Right atrium auricular region (tissue), 2 donors: ENCODE measurements at regions not wholly inside any gene's neighbourhood (a gene's known extent, or its start where the extent isn't known, plus 50 kb on each side); places are given as distances from the start of the nearest gene placed in this dataset.
"Not testable (repeated sequence)": the region's sequence is repeated elsewhere in the genome, so short reads cannot be mapped to it uniquely, and the experiment has no call there.

ENCODE experiments used
- DNase-seq: peaks from one replicate; pipeline ENCODE4 v3.0.0-alpha.2; 2019; ENCODE audit warnings: low spot score
- H3K27ac ChIP-seq, 2 donors: fragments of 200-600 bp; sonication (generic); 1 replicate in 1 of 2; 2 replicates in 1 of 2; pipeline ENCODE4 v1.5.1; 2016 to 2019
- H3K27me3 ChIP-seq, 2 donors: fragments of 200-600 bp; sonication (generic); one replicate each; pipeline versions ENCODE4 v1.5.1 to v1.6.0; 2017 to 2019
- H3K36me3 ChIP-seq: fragments of 200-600 bp; sonication (generic); one replicate; pipeline ENCODE4 v1.5.1; 2016
- H3K4me1 ChIP-seq, 2 donors: fragments of 200-600 bp; sonication (generic); one replicate each; pipeline versions ENCODE4 v1.5.1 to v1.6.0; 2017 to 2019
- H3K4me3 ChIP-seq, 2 donors: fragments of 200-600 bp; sonication (generic); 1 replicate in 1 of 2; 2 replicates in 1 of 2; pipeline ENCODE4 v1.5.1; 2017 to 2019; ENCODE audit warnings: mild to moderate bottlenecking in 1 of 2, moderate library complexity in 1 of 2
- H3K9me3 ChIP-seq, 2 donors: fragments of 200-600 bp; sonication (generic); one replicate each; pipeline ENCODE4 v1.5.1; 2019
- CTCF ChIP-seq, 2 donors: fragments of 200-600 bp; sonication (generic); IDR thresholded peaks; one replicate each; pipeline ENCODE4 v1.5.1; 2019; ENCODE audit warnings: antibody characterized with exemption in 2 of 2

GRCh38 chr16:86257546-86257945 is 252.8 kb upstream of the FOXF1 start:
- H3K9me3 ChIP-seq = peaks cover 0 to 21% of the 10 kb centered on the region in 2 donors
- H3K4me3 ChIP-seq = no peak overlapping the region
- H3K36me3 ChIP-seq = no peaks in the 10 kb centered on the region
- no peaks in the 10 kb centered on the region for H3K4me1 ChIP-seq
- H3K27me3 ChIP-seq = no peaks in the 10 kb centered on the region
- TF ChIP-seq CTCF (IDR thresholded peaks at IDR 0.05) = no peak
- no peak for DNase-seq
- no peak overlapping the region for H3K27ac ChIP-seq

- H3K27ac ChIP-seq = no peak overlapping the region
- DNase-seq = no peak
- no peak overlapping the region for H3K4me3 ChIP-seq
- peaks cover 0 to 21% of the 10 kb centered on the region in 2 donors for H3K9me3 ChIP-seq
- H3K27me3 ChIP-seq = no peaks in the 10 kb centered on the region
- no peaks in the 10 kb centered on the region for H3K36me3 ChIP-seq
- no peak for TF ChIP-seq CTCF (IDR thresholded peaks at IDR 0.05)
- no peaks in the 10 kb centered on the region for H3K4me1 ChIP-seq
Observed at GRCh38 chr16:86258713-86259112, 251.6 kb upstream of the FOXF1 start.

GRCh38 chr16:86259499-86259898 is 250.8 kb upstream of the FOXF1 start:
- peak; percentile 26 for DNase-seq
- Histone ChIP-seq H3K4me1 (no peaks in the 10 kb centered on the region), H3K36me3 (no peaks in the 10 kb centered on the region), H3K27ac (no peak overlapping the region), H3K9me3 (peaks cover 0 to 21% of the 10 kb centered on the region in 2 donors), H3K27me3 (no peaks in the 10 kb centered on the region), H3K4me3 (no peak overlapping the region)
- no peak for TF ChIP-seq CTCF (IDR thresholded peaks at IDR 0.05)

GRCh38 chr16:86261379-86261778 is 248.9 kb upstream of the FOXF1 start:
- Histone ChIP-seq H3K9me3 (peaks cover 0 to 4% of the 10 kb centered on the region in 2 donors), H3K27me3 (no peaks in the 10 kb centered on the region), H3K4me3 (no peak overlapping the region), H3K4me1 (no peaks in the 10 kb centered on the region), H3K27ac (no peak overlapping the region), H3K36me3 (no peaks in the 10 kb centered on the region)
- TF ChIP-seq CTCF (IDR thresholded peaks at IDR 0.05) = no peak
- DNase-seq = no peak

- H3K27me3 ChIP-seq, H3K9me3 ChIP-seq, H3K27ac ChIP-seq, H3K4me1 ChIP-seq, H3K4me3 ChIP-seq, DNase-seq, H3K36me3 ChIP-seq: not testable (repeated sequence)
Observed at GRCh38 chr16:86267657-86268056, 242.7 kb upstream of the FOXF1 start.

- H3K4me3 ChIP-seq = no peak overlapping the region
- DNase-seq = no peak
- H3K9me3 ChIP-seq = no peaks in the 10 kb centered on the region
- TF ChIP-seq CTCF (IDR thresholded peaks at IDR 0.05) = no peak
- H3K27me3 ChIP-seq = no peaks in the 10 kb centered on the region
- H3K27ac ChIP-seq = no peak overlapping the region
- no peaks in the 10 kb centered on the region for H3K4me1 ChIP-seq
- no peaks in the 10 kb centered on the region for H3K36me3 ChIP-seq
Observed at GRCh38 chr16:86270696-86271095, 239.6 kb upstream of the FOXF1 start.
